SK-N-MC (cell line): ENCODE measurements at regions not wholly inside any gene's neighbourhood (a gene's known extent, or its start where the extent isn't known, plus 50 kb on each side); places are given as distances from the start of the nearest gene placed in this dataset.

ENCODE experiments used
- EZH2 ChIP-seq: fragments of 200-600 bp; sonication (generic); IDR thresholded peaks from one replicate; pipeline ENCODE4 v1.6.1; 2017; ENCODE audit warnings: antibody characterized with exemption
- FOXP2 ChIP-seq: optimal IDR thresholded peaks from 2 replicates; pipeline ENCODE3; 2011; ENCODE audit warnings: mild to moderate bottlenecking, moderate library complexity; ENCODE audit not compliant: insufficient read depth; ENCODE audit errors: extremely low read length, control extremely low read depth
- POLR2AphosphoS5 ChIP-seq: IDR thresholded peaks from 2 replicates; pipeline ENCODE4 v1.6.1; 2012; ENCODE audit warnings: mild to moderate bottlenecking, low read depth, low read length, borderline replicate concordance

GRCh38 chrX:10875995-10876394 is 235.1 kb upstream of the HCCS start:
- TF ChIP-seq POLR2AphosphoS5 = no peak
- no peak for TF ChIP-seq EZH2
- no peak for TF ChIP-seq FOXP2
